ENCODE measurements at regions not wholly inside any gene's neighbourhood (a gene's known extent, or its start where the extent isn't known, plus 50 kb on each side); places are given as distances from the start of the nearest gene placed in this dataset.

DNA sequence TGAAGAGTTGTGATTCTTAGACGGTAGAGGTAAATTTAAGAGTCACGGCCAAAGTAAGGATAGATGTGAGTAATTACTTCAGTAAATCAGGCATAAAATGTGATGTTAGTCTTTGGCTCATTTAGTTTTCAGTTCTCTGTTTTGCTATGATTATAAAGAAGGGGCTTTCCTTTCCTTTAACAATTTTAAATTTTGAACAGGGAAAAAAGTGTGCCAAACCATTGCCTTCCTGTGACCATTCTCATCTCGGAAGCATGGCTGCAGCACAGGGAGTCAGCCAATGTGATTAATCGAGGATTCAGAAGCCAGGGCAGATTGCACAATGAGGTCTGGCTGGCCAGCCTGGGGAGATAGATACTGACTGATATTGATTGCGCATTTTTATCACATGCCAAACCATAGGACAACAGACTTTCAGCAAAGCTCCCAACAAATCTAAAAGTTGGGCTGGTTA lies 480.2 kb upstream of the PRICKLE1 start:
- TF ChIP-seq, protein P1, sequence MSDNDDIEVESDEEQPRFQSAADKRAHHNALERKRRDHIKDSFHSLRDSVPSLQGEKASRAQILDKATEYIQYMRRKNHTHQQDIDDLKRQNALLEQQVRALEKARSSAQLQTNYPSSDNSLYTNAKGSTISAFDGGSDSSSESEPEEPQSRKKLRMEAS (IDR thresholded peaks at IDR 0.05): no peak
- TF ChIP-seq JUND (IDR thresholded peaks at IDR 0.05) (no peak), REST (IDR thresholded peaks at IDR 0.05) (no peak), CTCF (IDR thresholded peaks at IDR 0.05; ENCODE audit: low read depth, low read length, missing input control) (no peak), ZBTB33 (IDR thresholded peaks at IDR 0.05) (no peak), SP1 (IDR thresholded peaks at IDR 0.05) (no peak), GABPA (IDR thresholded peaks at IDR 0.05 in 1 of 2, conservative IDR thresholded peaks at IDR 0.05 in 1 of 2) (no peak), RAD21 (IDR thresholded peaks at IDR 0.05) (no peak), EGR1 (IDR thresholded peaks at IDR 0.05; ENCODE audit: low read depth in 2 of 2) (no peak), RXRA (IDR thresholded peaks at IDR 0.05) (no peak), NR2F2 (IDR thresholded peaks at IDR 0.05) (no peak), TAF1 (conservative IDR thresholded peaks at IDR 0.05) (no peak), HNF4G (IDR thresholded peaks at IDR 0.05) (no peak)
- TF ChIP-seq, protein P2, sequence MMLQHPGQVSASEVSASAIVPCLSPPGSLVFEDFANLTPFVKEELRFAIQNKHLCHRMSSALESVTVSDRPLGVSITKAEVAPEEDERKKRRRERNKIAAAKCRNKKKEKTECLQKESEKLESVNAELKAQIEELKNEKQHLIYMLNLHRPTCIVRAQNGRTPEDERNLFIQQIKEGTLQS (IDR thresholded peaks at IDR 0.05): no peak

Data from liver (tissue), 3 donors.